NCI-H128 (cell line): ENCODE measurements at regions not wholly inside any gene's neighbourhood (a gene's known extent, or its start where the extent isn't known, plus 50 kb on each side); places are given as distances from the start of the nearest gene placed in this dataset.

Source experiments
- DNase-seq: peaks from one replicate; lab custom pipeline; 2025; ENCODE audit not compliant: unreplicated experiment; lab: John Stamatoyannopoulos, UW

DNA sequence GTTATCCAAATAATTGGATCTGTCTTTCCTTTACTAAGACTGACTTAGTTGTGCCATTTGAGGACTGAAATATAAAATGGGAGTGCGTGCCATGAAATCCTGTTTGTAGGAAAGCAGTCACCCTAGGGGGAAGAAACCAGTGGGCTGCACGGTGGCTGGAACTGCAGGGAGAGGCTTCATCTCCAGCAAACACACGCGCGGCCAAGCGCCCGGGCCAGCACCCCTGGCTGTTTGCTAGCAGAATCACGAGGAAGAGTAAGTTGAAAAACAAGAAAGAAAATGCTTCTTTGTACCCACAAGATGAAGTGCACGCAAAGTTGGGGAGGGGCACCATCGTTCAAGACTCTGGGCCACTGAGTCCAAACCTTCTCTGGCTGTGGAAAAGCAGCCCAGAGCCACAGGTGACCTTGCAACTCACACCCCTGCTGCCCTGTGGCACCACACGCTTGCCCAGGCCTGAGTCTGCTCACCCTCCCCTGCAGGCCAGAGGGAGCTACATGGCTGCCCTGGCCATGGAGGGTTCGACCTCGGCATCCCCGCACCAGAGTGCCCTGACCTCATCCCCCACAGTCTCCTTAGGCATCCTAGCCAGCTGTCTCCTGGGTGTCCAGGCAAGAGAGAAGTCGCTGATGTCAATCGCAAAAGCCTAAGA lies 55.2 kb downstream of the IRX2 start:
- DNase-seq = no peak

DNA sequence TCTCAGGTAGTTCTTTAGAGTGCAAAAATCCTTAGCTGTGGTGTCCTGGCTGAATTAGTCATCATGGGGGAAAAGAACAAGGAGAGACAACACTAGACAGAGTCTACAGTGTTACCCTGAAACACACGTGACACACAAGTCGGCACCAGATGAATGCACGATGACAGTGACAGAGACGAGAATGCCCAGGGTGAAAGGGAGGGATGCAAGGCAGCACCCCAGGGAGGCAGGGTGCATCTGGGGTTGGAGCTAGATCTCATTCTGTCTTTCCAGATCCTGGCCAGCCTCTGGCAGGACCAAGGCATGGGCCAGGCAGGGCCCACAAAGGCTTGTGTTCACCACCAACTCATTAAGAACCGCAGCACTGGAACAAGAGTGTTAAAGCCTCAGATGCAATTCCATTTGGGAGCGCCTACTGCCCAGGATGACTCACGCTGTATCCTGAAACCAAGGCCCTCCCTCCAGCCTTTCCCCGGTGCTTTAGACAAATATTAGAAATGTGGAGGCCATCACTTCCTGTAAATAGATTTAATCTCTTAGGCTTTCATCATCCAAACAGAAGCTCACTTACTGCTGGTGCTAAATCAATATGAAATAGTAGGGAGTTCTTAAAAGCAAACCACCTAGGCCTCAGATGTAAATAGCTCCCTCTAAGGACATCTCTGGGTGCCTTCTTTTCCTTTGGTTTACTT lies 56.1 kb downstream of the IRX2 start:
- DNase-seq = no peak

DNA sequence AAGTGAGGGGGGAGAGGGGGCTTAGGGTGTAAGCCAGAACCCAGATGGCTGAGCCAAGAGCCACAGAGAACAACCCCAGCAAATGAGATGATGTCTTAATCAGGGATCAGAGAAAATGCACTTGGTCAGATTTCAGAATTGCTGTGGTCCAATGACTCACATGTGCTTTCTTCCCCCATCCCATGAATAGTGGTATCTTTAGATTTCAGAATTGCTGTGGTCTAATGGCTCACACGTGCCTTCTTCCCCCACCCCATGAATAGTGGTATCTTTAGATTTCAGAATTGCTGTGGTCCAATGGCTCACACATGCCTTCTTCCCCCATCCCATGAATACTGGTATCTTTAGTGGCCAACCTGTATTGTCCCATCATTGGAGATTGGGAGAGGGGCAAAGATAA lies 59.9 kb downstream of the IRX2 start:
- no peak for DNase-seq

DNA sequence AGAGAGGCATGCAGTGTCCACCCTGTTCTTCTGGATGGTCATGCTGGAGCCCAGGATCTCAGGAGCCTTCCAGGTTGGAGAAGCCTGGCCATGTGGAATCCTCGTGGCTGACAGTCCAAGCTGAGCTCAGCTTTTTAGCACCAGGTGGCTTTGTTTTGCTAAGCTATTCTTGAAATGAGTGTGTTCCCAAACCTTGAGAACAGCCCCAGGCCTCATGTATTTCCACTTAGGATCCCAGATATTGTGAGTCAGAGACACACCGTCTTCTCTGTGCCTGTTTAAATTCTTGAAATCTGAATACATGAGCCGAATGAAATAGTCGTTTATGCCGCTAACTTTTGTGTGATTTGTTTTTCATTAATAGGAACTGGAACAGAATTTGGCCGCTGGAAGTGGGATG lies 61.2 kb downstream of the IRX2 start:
- DNase-seq = no peak

DNA sequence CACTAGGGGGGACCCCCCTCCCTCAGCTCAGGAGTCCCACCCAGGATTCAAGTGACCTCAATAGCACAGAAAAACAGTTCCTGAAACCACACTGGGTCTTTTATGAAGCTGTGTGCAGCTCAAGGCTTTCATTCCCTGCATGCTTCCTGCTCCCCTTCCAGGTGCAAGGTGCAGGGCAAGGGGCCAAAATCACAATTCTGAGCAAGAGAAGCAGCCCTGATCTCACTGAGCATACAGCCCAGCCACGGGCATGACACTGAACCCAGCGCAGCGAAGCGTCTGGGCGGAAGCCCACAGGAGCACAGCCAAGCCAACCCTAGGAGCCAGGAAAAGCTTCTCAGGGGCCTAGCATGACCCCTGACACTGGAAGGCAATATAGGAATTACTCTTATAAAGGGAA lies 62.9 kb downstream of the IRX2 start:
- no peak for DNase-seq

DNA sequence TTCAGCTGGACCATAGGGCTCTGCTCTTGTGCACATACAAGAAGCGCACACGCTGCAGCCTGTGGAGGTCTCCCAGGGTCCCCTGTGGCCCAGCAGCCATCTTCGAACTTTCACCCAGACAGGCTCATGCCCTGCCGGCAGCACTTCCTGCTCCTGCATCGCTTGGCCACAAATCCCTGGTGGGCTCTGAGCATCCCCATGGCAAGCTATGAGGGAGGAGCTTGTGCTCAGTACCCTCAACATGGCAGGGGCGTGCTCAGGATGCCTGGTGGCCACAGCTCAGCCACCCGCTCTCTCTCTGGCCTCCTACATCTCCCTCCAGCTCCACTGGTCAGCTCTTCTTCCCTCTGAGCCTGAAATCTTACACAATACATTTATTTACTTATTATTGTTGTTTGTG lies 63.7 kb downstream of the IRX2 start:
- DNase-seq = no peak

DNA sequence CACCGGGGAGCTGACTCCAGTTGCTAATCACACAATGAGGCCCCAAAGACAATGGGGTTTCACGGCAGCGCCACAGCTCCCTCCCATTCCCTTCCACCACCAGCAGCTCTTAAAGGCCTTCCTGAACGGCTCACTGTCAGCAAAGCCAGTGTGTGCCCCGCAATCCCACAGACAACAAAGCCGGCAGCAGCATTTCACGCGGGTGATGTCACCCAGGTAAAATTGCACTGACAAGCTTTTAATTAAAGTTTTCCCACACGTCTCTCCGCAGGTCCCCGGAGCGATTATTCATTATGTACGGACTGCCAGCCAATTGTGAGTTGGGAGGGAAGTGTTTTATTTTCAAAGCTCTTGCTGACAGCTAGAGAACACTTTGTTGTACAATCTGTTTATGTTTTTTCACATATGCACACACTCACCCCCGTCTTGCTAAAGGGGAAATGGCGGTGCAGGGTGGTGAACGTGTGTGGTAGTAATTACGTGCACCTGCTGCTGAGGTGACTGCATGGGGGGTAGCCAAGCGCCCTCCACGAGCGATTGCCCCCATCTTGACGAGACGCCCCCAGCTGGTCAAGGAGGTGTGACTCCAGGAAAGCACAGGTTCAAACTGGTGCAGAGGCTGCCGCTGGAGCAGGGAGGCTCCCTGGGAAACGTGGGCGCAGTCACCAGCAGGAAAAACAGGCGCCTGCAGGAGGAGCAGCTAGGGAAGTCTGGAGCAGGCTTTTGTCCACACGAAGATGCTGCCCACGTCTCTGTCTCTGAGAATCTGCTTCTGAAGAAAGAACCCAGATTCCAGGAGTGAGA lies 65.0 kb downstream of the IRX2 start:
- peak; percentile 21 for DNase-seq

DNA sequence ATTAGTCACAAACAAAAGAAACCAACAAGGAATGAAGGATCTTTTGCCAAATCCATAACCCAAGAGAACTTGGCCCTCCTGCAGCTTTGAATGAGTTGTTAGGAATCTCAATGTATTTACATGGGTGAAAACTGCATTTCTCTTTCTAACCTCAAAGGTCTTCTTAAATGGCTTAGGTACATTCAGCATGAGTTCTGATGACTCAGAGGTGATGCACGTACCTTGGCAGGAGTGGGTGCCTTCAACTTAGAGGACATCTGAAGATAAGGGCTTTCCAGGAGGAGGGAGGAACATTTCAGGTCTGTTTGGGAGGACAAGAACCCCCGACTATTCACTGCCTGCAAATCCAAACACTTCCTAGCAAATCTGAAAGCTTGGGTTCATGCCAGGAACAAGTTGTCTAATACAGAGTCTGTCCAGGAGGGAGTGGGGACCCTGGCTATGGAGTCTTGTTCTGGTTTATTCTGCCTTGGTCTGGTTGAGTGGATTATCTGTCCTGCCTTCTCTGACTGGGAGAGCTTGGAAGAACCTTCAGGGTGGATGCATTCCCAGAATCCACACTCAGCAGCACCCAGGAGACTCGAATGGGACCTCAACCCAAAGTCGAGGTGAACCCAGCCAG lies 65.7 kb downstream of the IRX2 start:
- no peak for DNase-seq

DNA sequence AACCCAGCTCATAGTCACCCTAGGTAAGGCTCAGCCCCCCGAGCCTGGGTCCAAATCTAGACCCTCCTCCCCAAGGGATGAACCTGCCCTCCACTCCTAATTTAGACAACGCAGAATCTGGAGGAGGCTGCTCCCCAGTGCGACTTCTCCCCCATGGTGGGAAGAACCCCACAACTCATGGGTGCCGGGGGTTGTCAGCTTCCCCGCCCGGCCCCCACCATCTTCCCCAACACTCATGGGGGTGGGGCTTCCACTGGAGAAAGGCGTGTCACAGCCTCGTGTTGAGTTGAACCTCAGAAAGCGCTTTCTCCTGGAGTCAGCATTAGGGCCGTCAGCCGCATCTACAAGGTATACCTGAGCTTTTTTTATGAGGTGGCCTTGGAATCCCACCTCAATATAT lies 66.9 kb downstream of the IRX2 start:
- DNase-seq = no peak

DNA sequence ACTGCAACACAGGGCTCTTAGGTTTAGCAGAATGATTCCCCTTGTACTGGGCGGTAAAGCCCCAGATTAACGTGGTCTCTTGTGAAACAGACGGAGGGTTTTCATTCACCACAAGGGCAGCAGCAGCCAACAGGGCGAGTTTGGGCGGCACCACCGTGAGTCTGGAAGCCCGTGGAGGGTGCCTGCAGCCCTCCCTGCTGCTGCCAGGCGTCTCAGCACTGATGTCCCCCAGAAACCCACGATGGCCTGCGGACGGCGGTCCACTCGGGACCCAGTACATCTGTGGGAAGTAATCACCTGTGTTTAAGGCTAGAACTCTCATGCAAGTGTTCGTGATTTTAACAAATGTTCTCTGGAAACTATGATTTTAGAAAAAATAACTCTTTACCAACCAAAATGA lies 67.8 kb downstream of the IRX2 start:
- DNase-seq = no peak

DNA sequence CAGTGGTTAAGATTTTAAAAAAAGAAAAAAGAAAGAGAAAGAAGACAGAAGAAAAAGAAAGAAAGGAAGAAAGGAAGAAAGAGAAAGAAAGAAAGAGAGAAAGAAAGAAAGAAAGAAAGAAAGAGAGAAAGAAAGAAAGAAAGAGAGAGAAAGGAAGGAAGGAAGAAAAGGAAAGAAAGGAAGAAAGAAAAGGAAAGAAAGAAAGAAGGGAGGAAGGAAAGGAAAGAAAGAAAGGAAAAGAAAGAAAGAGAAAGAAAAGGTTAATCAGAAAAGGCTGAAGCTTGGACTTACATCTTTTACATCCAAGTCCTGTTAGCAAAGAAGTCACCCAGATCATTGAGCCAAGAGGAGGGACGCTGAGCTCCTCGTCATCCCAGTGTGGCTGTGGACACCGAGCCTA lies 70.0 kb downstream of the IRX2 start:
- DNase-seq = no peak

DNA sequence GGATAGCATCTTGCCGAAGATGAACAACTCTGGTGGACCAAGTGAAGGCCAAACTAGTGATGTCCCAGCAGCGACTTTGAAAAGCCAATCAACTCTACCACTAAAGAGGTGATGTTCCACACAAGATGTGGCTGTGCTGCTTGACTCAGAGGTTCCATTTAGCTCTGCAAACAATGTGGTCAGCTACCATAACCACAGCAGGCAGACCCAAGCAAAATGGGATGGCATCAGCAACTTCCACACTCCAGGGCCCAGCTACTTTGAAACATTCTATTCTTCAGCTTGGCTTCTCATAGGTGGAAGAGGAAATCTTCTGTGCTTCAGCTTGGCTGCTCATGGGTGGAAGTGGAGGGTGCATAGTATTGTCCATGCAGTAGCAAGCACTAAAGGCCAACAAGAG lies 70.5 kb downstream of the IRX2 start:
- no peak for DNase-seq

DNA sequence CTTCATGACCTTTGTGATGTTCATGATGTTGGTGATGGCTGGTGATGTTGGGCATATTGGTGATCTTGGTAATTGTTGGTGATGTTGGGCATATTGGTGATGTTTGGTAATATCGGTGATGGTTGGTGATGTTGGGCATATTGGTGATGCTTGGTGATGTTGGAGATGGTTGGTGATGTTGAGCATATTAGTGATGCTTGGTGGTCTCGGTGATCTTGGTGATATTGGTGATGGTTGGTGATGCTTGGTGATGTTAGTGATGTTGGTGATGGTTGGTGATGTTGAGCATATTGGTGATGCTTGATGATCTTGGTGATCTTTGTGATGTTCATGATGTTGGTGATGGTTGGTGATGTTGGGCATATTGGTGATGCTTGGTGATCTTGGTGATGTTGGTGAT lies 73.8 kb downstream of the IRX2 start:
- DNase-seq = no peak

DNA sequence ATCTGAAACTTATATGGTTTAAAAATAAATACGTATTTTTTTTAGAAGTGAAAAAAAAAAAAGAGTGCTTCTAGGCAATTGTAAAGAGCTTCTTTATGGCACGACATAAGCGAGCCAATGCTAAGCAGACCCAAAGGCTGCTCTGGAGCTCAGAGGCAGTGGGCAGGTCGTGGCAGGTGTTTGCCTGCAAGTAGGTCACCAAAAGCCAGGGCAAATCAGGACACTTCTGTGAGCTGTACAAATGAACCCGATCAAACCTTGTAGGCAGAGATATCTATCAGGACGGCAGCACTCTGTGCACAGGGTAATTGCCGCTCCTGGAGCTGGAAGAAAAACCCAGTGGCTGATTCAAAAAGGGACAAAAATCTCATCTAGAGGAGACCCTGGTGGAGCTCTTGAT lies 75.9 kb downstream of the IRX2 start:
- no peak for DNase-seq

DNA sequence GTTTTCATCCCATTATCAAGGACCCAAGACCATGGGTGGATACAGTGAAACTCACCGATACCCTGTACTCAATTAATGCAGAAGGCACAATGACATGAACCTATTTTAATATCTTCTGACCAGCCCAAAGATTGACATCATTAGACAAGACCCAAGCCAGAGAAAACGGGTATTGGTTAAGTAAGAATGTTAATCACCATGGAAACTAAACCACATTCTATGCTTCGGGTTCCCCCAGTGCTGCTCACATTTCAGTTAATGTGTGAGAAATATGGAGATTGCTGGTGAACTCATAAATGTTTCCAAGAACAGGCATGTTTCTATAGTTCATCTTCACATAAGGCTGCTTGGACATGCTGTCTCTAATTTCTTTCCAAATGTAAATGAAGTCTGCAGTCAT lies 77.0 kb downstream of the IRX2 start:
- no peak for DNase-seq

DNA sequence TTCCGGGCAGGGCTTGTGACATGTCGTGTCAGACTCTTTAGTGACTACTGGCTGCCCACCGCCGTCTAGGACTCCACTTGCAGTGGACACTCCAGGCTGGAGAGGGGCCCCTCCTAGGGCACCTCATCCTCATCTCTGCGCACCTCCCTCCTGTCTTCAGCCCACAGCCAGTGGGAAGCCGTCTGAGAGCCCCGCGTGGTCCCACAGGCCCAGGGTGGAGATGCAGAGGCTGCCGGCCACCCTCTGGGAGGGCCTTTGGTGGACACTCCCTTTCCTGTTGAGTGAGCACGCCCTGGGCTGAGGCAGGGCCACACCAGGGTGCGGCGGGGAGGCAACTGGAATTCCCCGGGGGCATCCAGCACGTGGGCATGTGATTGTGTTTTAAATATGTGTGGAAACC lies 80.5 kb downstream of the IRX2 start:
- DNase-seq = no peak

DNA sequence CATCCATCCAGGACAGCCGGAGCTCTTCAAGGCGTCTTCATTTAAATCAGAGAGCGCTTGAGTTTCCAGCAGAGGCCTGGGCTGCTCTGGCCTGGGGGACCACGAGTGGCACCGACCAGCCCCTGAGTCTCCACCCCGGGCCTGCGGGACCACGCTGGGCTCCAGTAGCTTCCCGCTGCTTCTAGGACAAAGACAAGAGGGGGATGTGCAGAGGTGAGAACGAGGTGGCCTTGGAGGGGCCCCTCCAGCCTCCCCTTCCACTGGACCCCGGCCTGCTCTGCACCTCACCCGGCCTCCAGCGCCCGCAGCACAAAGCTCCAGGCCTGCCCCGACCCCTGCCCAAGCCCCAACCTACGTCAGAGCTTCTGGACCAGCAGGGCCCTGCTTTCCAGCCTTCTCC lies 81.6 kb downstream of the IRX2 start:
- DNase-seq = no peak

DNA sequence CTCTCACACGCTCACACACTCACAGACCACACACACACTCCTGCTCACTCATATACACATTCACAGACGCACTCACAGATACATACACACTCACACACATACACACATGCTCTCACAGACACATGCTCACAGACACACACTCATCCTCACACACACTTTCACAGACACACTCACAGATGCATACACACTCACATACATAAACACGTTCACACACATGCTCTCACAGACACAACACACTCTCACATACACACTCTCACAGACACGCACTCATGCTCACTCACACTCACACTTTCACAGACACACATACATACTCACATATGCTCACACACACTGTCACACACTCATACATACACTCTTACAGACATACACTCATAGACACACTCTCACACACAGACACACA lies 82.2 kb downstream of the IRX2 start:
- no peak for DNase-seq

DNA sequence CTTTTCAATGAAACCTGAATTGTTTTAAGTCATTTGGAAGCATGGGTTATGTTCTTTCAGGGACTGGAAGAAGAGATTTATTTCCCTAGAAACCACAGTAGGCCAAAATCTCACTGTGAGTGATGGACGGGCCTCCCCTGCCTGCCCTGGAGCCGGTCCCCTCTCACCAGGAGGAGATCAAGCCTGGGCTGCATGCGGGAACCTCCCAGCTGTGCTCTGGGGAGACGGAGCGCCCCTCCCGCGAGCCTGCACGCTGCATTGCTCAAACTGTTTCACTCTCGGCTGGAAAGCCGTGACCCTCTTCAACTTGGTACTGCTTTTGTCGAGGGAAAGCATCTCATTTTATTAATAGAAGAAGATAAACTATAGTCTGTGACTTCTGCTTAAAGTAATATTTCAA lies 85.4 kb downstream of the IRX2 start:
- no peak for DNase-seq

DNA sequence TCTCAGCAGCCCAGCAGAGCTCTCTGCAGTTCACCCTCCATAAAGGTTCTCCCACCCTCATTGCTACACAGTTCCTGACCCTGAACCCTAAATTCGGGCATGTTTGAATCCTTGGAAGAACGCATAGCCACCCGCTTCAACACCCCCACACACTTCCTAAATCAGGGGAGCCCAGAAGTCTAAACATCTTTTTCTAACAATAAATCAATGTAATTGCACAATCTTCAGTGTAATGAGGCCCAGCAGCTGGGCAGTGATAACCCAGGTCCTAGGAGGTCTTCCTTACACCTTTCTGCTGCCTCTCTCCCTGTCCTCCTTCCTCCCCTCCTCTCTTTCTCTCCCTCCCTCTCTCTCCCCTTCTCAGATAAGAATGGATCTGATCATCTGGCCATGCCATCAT lies 88.0 kb downstream of the IRX2 start:
- no peak for DNase-seq

DNA sequence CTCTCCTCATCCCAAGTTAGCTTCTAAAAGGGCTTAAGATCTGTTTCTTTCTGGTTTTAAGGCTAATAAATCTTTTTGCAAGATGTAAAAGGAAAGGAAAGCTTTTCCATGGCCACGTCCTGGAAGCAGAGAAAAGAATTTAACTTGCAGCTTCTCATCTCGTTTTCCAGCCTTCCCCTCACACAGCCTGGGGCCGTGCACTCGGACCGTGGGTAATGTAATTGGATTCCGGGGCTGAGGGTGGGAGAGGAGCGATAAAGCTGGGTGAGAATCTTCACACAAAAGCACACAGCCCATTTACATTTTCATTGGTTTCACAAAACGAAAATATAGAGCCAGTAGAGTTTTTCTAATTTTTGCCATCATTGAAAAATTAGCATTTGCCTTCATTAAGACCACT lies 91.2 kb downstream of the IRX2 start:
- DNase-seq = no peak

DNA sequence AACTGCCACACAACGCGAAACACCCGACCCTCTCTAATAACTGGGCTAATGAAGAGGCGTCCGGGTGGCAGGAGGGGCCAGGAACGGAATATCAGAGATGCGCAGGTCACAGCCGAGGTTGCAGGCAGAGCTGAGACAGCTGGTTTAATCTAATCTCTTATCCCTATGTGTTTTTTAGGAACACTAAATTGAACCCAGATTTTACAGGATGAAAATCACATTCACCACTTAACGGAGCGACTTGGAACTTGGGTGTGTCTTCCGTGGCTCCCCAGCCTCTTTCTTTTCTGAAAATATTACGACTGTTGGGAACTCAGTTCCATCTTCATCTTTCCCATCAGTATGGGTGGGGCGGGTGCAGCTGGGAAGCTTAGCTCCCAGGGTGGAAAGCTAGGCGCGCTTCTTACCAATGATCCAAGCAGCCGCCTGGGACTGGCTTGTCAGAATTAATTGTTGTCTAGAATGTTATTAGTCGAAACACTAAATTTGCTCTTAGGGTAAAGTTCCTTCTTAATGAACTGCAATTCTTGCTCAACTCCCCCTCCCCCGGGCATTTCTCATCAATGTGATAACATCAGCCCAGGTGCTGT lies 92.5 kb downstream of the IRX2 start:
- no peak for DNase-seq
